Posterior vena cava (tissue), 2 donors: ENCODE measurements at regions not wholly inside any gene's neighbourhood (a gene's known extent, or its start where the extent isn't known, plus 50 kb on each side); places are given as distances from the start of the nearest gene placed in this dataset.
"Not testable (repeated sequence)": the region's sequence is repeated elsewhere in the genome, so short reads cannot be mapped to it uniquely, and the experiment has no call there.

ENCODE experiments used
- DNase-seq: peaks from one replicate; pipeline ENCODE4 v3.0.0-alpha.2; 2020; ENCODE audit warnings: low spot score
- intact Hi-C, 2 donors: fragments of 100-400 bp; cut with DNase I; formaldehyde crosslinking; loops; one replicate each; pipeline versions ENCODE4 v1.14.1 to v1.14.2; 2022 to 2023
- donor health status: DM: yes; HTN: yes; CAD: no.
- donor health status: DM: yes; HTN: yes; CAD: no.

DNA sequence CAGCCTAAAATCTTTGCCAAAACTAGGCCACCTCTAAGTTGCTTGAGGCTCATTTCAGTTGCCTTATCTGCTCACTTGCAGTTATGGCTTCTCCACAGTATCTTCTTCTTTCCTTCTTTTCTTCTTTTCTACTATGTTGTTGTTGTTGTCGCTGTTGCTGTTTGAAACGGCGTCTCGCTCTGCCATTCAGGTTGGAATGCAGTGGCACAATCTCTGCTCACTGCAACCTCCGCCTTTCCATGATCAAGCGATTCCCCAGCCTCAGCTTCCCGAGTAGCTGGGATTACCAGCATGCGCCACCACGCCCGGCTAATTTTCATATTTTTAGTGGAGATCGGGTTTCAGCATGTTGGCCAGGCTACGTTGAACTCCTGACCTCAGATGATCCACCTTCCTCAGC lies 210.8 kb upstream of the NR2F2 start:
- intact Hi-C loops: no loop called here
- DNase-seq: no peak

DNA sequence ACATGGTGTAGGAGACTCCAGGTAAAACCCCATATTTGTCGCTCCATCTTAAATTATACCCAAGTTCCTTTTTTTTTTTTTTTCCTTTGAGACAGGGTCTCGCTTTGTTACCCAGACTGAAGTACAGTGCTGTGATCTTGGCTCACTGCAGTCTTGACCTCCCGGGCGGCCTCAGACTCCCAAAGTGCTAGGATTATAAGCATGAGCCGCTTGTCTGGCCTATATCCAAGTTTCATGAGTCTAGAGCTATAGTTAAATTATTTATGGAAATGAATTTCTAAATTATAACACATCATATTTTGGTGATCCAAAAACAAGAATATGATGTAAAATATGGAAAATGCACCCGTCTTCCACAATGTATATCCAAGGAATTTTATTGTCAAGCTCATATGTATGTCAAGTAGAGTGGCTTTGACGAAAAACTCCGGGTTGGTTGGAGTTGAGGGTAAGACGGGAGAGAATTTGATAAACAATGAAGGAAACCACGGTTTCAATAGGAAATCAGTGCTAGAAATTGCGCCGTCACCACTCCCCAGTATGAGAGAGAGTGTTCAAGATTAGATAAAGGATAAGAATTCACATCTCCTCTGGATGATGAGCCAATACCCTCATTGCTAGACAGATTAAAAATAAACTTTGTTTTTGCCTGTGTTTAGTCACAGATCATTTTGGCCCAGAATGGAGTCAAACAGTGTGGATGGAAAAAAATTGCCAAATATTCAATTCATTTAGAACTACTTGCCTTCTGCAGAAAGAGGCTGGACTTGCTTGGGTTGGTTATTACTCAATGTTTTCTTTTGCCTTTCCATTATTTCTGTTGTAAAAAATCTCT lies 209.2 kb upstream of the NR2F2 start:
- DNase-seq: no peak
- intact Hi-C loops: no loop called here

DNA sequence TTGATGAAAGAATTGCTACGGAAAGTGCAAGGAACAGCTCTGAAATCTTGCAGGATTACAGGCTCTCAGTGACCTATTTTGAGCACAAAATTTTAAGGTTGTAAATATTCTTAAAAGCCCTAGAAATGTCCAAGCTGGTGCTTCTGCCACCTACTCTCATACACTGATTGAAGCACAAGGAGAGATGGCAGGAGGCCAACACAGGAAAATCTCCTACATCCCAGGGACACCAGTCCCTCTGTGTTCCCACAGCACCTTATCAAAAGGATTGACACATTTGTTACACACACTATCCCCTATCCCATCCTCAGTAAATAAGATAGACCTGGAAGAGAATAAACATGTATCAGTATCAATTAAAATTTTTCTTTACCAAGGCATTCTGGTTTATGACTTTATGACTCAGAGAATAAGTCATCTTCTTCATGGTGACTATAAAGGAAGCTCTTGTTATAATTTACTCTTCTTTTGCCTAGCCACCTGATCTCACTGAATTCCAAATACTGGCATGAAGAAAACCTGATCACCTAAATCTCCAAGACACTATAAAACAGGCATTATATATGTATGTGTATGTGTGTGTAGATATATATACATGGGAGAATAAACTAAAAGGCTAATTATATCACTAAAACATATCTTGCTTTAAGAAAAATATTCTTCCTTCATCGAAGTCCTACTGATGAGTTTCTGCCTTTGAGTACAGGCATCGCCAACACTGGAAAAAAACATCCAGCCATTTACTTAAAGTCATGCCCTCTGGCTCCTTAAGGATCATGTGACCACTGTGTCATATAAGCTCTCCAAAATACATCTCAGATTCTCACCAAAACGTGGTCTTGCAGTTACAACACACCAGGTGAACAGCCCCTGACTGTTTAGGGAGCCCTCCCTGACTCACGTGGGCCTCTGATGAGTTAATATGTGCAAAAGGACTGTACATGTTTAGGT lies 208.1 kb upstream of the NR2F2 start:
- DNase-seq: no peak
- intact Hi-C loops: no loop called here

DNA sequence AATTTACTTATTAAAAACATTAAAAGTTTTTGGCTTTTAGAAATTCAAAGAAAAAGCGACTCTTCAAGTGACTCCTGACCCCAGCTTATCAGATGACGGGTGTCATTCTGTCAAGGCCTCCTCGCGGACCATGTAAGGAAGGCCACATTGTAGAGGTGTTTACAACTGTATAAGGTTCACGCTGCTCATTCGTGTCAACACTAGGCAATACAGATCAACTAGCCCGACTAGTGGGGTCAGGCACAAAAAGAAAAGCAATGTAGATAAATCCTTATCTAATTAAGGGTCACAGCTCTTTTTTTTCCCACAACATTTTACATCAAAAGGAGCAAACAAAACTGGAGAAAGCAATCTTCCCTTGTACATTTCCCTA lies 207.5 kb upstream of the NR2F2 start:
- intact Hi-C loops: no loop called here
- no peak for DNase-seq

DNA sequence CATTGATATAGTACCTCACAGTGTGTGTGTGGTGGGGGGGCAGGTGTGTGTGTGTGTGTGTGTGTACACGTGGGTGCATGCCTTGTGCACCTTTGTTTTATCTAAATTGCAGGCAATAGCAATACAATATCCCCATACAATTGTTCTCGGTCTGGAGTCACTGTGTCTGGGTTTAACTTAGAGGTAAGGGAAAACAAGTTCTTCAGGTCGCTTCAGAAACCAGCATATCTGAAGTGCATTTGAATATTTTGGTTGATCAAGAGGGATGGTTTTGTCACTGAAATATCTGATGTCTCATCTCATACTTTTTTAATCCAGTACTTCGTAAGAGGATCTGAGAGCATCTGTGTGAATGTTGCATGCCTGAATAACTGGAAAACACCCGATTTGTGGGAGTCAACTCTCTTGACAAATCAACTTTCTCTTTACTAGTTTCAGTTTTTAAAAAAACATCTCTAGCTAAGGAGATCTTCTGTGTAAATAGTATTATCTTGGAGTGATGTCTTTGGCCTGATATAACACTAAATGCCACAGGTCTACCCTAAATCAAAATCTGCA lies 206.8 kb upstream of the NR2F2 start:
- intact Hi-C loops: no loop called here
- DNase-seq: no peak

DNA sequence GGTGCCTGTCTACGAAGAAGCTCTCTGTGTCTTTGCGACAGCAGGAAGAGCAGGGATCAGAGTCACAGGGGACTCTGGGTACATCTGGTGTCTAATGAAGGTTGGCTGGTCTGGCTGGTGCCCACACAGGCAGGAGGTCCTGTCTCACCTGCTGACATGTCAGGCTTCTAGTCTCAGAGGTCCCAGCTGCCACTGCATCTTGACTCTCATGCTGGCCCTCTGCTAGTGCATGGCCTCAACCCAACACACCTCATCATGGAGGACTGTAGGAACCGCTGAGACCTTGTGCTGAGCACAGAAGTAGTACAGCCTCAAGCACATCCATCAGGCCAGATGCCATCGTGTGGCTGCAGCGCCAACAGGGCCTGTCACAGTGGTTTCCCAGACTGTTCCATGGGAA lies 206.1 kb upstream of the NR2F2 start:
- intact Hi-C loops: no loop called here
- no peak for DNase-seq

DNA sequence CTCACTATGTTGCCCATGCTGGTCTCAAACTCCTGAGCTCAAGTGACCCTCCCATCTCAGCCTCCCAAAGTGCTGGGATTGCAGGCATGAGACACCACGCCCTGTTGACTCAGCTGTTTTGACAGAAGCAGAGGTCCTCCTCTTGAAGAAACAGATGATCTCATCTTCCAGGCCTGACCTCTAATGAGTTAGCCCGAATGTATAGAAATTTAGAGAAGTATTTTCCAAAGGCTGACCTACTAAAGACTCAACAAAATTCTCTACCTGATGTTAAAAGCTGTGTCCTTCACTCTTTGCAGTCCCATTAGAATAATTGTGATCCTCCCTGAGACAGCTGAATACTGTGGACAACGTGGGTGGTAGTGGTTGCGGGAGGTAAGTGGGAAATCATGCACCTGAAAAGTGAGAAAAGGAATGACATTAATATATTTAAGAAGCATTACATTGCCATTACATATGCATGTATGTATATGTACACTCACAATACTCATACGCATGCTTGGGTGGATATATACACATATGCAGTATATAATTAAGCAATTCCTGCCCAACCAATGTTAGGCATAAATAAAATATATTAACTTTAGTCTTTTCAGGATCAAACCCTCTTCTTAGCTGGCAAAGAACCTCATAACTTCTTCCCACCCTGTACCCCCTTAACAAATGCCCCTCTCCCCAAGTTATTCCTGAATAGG lies 204.6 kb upstream of the NR2F2 start:
- no peak for DNase-seq
- intact Hi-C loops: no loop called here

DNA sequence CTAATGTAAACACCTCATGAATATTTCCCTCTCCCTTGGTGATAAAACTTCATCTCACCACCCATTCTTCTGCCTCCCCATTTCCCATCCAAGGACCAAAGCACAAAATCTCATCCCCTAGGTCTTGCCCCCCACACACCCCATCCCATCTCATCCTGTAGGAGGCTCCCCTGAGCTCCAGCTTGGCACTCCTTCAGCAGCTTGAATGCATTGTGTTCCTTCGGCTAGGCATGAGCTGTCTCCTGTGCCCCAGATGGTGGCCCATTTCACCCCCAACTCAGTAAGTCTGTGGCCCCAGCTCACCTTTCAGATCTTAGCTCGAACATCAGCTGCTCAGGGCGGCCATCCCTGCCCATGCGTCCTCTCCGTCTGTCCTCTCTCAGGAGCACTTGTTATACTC lies 203.6 kb upstream of the NR2F2 start:
- intact Hi-C loops: no loop called here
- no peak for DNase-seq

DNA sequence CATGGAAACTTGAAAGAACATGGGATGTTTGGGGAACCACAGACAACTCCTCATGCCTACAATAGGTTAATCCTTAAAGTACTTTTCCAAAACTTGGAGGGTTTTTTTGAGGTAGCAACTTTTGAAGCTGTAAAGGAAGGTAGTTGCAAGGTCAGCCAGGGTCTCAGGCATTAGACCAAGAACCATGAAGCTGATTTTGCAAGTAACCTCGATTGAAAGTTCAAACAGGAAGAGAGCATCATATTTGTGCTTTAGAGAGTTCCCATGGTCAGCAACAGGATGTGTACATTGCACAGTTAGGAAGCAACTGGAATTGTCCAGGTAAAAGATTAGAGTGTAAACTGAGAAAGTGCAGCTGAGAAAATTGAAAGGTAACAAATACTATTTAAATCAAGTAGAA lies 199.8 kb upstream of the NR2F2 start:
- no peak for DNase-seq
- intact Hi-C loops: no loop called here

DNA sequence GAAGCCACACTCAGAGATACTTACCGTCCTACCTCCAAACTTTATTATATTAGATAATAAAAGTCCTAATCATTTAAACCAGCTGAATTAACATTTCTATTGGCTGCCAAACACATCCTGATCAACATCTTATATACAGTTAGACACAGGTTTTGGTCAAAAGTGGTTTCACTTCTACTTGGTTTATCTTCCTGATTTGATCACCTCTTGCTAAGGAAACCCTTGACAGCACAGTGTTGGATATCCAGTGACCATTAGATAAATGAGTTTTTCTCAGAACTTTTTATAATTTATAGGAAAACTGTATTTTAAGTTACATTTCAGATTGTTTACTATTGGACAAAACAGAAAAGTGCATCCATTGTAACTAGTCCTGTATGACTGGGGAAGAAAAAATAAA lies 198.4 kb upstream of the NR2F2 start:
- no peak for DNase-seq
- intact Hi-C loops: no loop called here

DNA sequence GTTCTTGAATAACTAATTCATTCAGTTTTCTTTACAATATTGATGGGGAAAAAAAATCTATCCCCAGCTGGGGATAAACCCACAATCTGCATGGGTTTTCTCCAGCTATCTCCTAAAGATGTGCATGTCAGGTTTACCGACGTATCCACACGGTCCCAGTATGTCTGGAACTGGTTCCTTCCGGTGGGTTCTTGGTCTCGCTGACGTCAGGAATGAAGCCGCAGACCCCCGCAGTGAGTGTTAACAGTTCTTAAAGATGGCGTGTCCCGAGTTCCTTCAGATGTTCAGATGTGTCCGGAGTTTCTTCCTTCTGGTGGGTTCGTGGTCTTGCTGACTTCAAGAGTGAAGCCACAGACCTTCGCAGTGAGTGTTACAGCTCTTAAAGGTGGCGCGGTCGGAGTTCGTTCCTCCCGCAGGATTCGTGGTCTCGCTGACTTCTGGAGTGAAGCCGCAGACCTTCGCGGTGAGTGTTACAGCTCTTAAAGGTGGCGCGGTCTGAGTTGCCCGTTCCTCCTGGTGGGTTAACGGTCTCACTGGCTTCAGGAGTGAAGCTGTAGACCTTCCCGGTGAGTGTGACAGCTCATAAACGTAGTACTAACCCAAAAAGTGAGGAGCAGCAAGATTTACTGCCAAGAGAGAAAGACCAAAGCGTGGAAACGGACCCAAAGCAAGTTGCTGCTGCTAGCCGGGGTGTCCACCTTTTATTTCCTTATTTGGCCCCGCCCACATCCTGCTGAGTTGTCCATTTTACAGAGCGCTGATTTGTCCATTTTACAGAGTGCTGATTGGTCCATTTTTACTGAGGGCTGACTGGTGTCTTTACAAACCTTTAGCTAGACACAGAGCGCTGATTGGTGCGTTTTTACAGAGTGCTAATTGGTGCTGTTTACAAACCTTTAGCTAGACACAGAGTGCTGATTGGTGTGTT lies 195.1 kb upstream of the NR2F2 start:
- DNase-seq: no peak
- intact Hi-C loops: no loop called here

DNA sequence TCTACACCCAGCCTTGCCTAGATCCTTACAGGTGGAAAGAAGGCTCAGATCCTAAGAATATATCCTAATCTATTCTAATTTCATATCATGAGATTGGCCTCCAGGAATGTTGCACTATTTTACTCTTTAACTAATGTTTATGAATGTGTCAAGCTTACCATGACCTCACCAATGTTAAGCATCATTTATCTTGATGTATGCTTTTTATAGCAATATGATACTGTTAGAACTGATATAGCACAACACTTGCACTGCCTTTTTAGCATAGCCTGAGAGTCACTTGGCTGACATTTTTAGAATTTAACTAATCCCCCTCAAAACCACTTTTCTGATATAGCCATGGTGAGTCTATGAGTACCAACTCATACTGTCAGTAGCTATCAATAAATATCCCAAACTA lies 191.5 kb upstream of the NR2F2 start:
- no peak for DNase-seq
- intact Hi-C loops: no loop called here

DNA sequence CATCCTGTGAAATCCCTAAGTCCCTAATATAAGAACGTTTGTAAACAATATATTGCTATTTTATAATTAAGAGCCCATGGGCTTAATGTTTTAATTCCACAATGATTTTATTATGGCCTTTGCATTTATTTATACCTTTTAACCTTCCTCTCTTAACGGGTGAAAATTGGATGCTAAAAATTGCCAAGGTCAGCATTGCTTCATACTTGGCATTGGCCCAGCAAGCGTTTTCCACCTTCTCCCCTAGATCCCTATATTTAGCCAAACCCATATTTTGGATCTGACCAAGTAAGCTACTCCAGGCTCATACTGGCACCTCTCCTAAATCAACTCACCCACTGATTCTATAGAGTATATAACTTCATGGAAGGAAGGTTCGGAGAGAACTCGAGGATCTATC lies 188.0 kb upstream of the NR2F2 start:
- intact Hi-C loops: no loop called here

DNA sequence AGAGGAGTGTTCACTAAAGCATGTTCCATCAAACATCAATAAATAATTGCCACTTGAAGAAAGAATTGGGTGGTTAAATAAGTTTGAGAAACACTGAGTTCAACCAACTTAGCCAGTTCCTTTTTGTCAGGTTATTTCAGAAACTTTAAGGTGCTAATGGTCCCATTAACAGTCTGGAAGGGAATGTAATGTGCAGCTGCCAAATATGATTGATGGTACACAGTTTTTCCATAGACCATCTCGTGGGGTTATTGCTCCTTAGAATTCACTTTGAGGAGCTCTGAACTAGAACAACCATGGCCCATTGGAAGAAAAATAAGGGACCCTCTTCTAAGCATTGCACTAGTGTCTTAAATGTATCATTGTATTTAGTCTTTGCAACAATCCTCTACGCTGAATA lies 185.8 kb upstream of the NR2F2 start:
- no peak for DNase-seq
- intact Hi-C loops: no loop called here

More for the DNA sequence above, 188.0 kb upstream of the NR2F2 start:
- no peak for DNase-seq

DNA sequence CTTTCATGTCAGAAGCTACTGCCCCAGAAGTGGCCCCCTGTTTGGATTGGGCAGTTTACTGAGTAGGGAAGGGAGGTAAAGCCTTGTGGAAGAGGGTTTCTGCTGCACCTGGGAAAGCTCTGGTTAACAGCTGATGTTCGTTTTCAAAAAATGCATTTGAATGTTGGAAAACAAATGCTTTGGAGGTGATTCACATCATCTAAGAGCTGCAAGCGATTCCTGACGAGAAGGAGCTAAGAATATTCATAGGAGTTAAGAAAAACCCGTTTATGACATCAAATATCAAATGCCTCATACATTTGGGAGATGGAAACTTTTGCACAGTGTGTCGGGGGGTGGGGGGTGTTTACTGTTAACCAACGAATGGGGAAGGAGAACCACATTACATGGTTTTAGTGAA lies 183.8 kb upstream of the NR2F2 start:
- no peak for DNase-seq
- intact Hi-C loops: no loop called here

DNA sequence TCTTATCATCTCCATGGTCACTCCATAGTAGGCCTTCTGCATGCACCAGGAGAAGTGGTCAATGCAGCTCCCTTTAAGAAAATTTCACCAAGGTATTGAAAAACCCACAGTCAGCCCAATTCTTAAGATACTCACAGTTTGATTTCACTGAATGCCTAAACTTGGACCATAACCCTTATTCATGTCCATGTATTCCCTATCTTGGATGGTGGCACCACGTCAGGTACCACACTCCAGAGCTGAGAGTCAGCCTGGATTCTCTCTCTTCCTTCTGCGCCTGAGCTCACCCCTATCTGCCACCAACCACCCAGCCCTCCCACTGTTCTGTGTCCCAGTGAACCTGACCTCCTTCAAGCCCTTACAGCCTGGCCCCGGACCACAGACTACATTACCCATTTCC lies 183.2 kb upstream of the NR2F2 start:
- intact Hi-C loops: no loop called here
- no peak for DNase-seq

DNA sequence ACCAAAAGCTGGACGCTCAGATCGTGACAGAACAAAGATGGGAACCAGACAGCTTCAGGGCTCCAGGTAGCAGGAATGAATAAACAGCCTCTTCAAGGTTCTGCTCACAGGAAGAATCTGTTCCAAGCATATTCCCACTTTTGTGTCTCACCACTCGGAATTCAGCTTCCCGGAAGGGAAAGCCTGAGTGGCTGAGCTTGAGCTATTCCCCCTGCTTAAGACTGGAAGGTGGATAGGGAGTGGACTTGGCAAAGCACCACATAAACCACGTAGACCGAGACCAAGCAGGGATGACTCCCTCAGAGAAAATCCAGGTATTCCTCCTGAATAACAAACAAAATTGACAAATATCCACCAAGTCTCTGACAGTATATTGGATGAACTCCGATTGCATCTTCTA lies 180.2 kb upstream of the NR2F2 start:
- no peak for DNase-seq
- intact Hi-C loops: no loop called here

DNA sequence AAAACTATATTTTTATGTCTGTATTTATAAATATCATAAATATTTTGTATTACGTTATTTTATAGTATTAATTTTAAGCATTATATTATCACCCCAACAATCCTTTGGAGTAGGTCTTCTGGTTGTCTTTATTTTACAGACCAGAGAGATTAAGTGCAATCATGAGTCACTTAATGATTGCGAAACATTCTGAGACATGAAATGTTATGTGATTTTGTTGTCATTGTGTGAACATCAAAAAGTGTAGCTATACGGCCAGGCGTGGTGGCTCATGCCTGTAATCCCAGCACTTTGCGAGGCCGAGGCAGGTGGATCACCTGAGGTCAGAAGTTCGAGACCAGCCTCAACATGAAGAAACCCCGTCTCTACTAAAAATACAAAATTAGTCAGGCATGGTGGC lies 178.8 kb upstream of the NR2F2 start:
- intact Hi-C loops, DNase-seq: not testable (repeated sequence)

DNA sequence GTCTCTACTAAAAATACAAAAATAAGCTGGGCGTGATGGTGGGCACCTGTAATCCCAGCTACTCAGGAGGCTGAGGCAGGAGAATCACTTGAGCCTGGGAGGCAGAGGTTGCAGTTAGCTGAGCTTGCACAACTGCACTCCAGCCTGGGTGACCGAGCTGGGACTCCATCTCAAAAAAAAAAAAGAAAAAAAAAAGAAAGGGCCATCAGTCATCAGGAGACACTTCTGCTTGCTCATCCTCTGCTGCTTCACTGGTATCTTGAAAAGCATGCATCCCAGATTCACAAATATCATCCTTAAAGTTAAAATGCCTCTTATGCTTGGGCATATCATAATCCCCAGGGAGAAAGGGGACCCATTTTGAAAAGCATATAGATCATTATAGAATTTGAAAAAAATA lies 176.6 kb upstream of the NR2F2 start:
- intact Hi-C loops: no loop called here
- no peak for DNase-seq
